ENCODE measurements at regions not wholly inside any gene's neighbourhood (a gene's known extent, or its start where the extent isn't known, plus 50 kb on each side); places are given as distances from the start of the nearest gene placed in this dataset.
A peak's percentile ranks its signal among the peaks of the same experiment; 100 is the strongest.

- DNase-seq (ENCODE audit: low read depth): no peak
These were observed 58.3 kb upstream of the DYRK2 start for GRCh38 chr12:67590149-67590790.

GRCh38 chr12:67592228-67593011 is 56.1 kb upstream of the DYRK2 start:
- DNase-seq (ENCODE audit: low read depth): peak; percentile 34

DNA sequence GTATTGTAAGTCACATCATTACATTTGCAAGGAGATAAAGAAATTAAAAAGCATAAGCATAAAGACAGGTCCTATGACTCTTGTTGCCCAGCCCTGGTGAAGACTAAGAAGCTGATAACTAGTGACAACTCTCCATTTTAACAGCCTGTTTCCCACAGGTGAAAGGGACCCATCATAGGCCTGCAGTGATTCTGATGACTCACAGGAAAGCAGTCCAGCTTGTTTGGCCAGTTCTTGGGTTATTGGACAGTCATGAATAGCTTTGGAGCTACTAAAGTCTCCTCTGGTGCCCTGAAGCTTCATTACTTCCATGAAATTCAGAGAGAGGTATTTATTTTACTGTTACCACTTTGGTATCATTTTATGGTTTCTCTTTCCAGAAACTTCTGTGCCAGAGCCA is 55.5 kb upstream of the DYRK2 start:
- no peak for DNase-seq (ENCODE audit: low read depth)

- DNase-seq (ENCODE audit: low read depth): no peak
These were observed 54.8 kb upstream of the DYRK2 start for GRCh38 chr12:67593461-67594330.

DNA sequence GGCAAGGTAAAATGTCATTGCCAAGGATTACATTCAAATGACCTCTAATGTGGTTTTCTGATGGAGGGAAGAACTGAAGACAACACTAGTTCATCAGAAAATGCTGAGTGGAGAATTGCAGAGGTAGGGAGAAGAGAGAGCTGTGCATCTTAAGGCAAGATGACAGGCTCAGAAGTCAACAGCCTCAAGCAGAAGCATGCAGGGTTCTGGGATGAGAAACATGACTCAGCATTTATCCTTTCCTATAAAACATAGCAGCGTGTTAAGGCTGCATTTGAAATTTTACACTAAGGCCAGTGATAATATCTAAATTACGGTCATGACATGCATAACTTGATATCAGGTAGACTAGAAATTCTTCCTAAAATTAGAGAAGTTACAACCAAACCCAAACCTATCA is 53.7 kb upstream of the DYRK2 start:
- no peak for DNase-seq (ENCODE audit: low read depth)

DNA sequence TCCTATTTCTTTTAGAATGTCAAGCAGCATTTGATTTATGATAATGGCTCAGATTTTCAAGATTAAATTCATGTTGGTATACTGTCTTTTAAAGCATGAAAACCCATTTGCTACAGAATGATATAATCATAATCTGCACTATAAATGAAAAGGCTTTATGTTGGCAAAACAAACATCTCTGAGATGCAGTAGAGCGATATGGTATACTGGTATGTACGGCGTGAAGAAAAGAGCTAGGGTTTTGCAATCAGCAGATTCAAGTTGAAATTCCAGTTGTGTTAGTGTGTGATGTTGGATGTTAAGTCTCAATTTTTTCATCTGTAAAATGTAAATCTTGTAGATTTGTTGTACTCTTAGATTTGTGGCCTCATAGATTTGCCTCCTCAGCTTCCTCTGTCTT is 53.2 kb upstream of the DYRK2 start:
- no peak for DNase-seq (ENCODE audit: low read depth)

GRCh38 chr12:67598598-67598997 is 49.9 kb upstream of the DYRK2 start:
- DNase-seq (ENCODE audit: low read depth): no peak
